IPS DF 6.9 (cell line): ENCODE measurements at regions not wholly inside any gene's neighbourhood (a gene's known extent, or its start where the extent isn't known, plus 50 kb on each side); places are given as distances from the start of the nearest gene placed in this dataset.

Source experiments
- DNase-seq: peaks from one replicate; pipeline ENCODE4 v3.0.0-alpha.2; 2013; ENCODE audit warnings: low read depth, low spot score
- H3K27ac ChIP-seq: one replicate; pipeline ENCODE4 v1.5.1; 2013; ENCODE audit warnings: low read length, control low read depth
- H3K27me3 ChIP-seq: 2 replicates; pipeline ENCODE4 v1.6.1; 2013; ENCODE audit warnings: mild to moderate bottlenecking, low read length; ENCODE audit not compliant: control insufficient read depth, insufficient read depth
- H3K36me3 ChIP-seq: 2 replicates; pipeline ENCODE4 v1.6.1; 2013; ENCODE audit warnings: low read length; ENCODE audit not compliant: control insufficient read depth, insufficient read depth
- H3K4me1 ChIP-seq: 2 replicates; pipeline ENCODE4 v1.6.1; 2013; ENCODE audit warnings: low read length; ENCODE audit not compliant: control insufficient read depth, insufficient read depth
- H3K4me3 ChIP-seq: 2 replicates; pipeline ENCODE4 v1.5.1; 2013; ENCODE audit warnings: mild to moderate bottlenecking, low read length
- H3K9me3 ChIP-seq: 2 replicates; pipeline ENCODE4 v1.6.1; 2013; ENCODE audit warnings: low read length, inconsistent platforms; ENCODE audit not compliant: control insufficient read depth, insufficient read depth
- WGBS: extraction: QIAGEN DNeasy Blood & Tissue Kit; methylation state at CpG from one replicate; pipeline ENCODE4 v1.1.7; 2013; ENCODE audit warnings: mixed read lengths, missing lambda C conversion rate; ENCODE audit not compliant: insufficient read length, insufficient coverage; 5-methylcytosine and 5-hydroxymethylcytosine counted together

- Histone ChIP-seq H3K36me3 (peaks cover 3% of the 10 kb centered on the region), H3K4me3 (no peak overlapping the region), H3K4me1 (peaks cover 8% of the 10 kb centered on the region), H3K9me3 (no peaks in the 10 kb centered on the region), H3K27me3 (no peaks in the 10 kb centered on the region), H3K27ac (no peak overlapping the region)
- no peak for DNase-seq
- WGBS, result no CpG with 5 or more reads among the region's 47 CpGs
These were observed 50.0 kb downstream of the NCOR2 start for GRCh38 chr12:124517260-124518050.

GRCh38 chr12:124516850-124517249, 50.6 kb downstream of the NCOR2 start:
- no peak for DNase-seq
- H3K36me3 ChIP-seq, result peaks cover 3% of the 10 kb centered on the region
- H3K9me3 ChIP-seq, result no peaks in the 10 kb centered on the region
- no peaks in the 10 kb centered on the region for H3K27me3 ChIP-seq
- no CpG with 5 or more reads among the region's 6 CpGs for WGBS
- H3K4me3 ChIP-seq, result no peak overlapping the region
- peaks cover 11% of the 10 kb centered on the region for H3K4me1 ChIP-seq
- no peak overlapping the region for H3K27ac ChIP-seq

- H3K27me3 ChIP-seq, result no peaks in the 10 kb centered on the region
- no CpG with 5 or more reads among the region's 15 CpGs for WGBS
- H3K9me3 ChIP-seq, result no peaks in the 10 kb centered on the region
- peaks cover 3% of the 10 kb centered on the region for H3K36me3 ChIP-seq
- peaks cover 11% of the 10 kb centered on the region for H3K4me1 ChIP-seq
- H3K4me3 ChIP-seq, result no peak overlapping the region
- DNase-seq, result no peak
- no peak overlapping the region for H3K27ac ChIP-seq
These were observed 51.4 kb downstream of the NCOR2 start for GRCh38 chr12:124515981-124516380.

GRCh38 chr12:124514996-124515932, 52.1 kb downstream of the NCOR2 start:
- H3K27ac ChIP-seq, result no peak overlapping the region
- WGBS, result no CpG with 5 or more reads among the region's 19 CpGs
- no peaks in the 10 kb centered on the region for H3K27me3 ChIP-seq
- H3K9me3 ChIP-seq, result no peaks in the 10 kb centered on the region
- no peak for DNase-seq
- peaks cover 15% of the 10 kb centered on the region for H3K4me1 ChIP-seq
- peaks cover 3% of the 10 kb centered on the region for H3K36me3 ChIP-seq
- no peak overlapping the region for H3K4me3 ChIP-seq

GRCh38 chr12:124514145-124514995, 53.0 kb downstream of the NCOR2 start:
- no peaks in the 10 kb centered on the region for H3K27me3 ChIP-seq
- no peaks in the 10 kb centered on the region for H3K9me3 ChIP-seq
- WGBS, result no CpG with 5 or more reads among the region's 12 CpGs
- DNase-seq, result no peak
- no peak overlapping the region for H3K4me3 ChIP-seq
- H3K36me3 ChIP-seq, result peaks cover 3% of the 10 kb centered on the region
- H3K4me1 ChIP-seq, result peaks cover 18% of the 10 kb centered on the region
- no peak overlapping the region for H3K27ac ChIP-seq

GRCh38 chr12:124513297-124513867, 54.0 kb downstream of the NCOR2 start:
- Histone ChIP-seq H3K4me3 (no peak overlapping the region), H3K9me3 (no peaks in the 10 kb centered on the region), H3K4me1 (peaks cover 15% of the 10 kb centered on the region), H3K27ac (no peak overlapping the region), H3K36me3 (peaks cover 3% of the 10 kb centered on the region), H3K27me3 (no peaks in the 10 kb centered on the region)
- DNase-seq, result no peak
- no CpG with 5 or more reads among the region's 7 CpGs for WGBS

GRCh38 chr12:124512667-124513296, 54.6 kb downstream of the NCOR2 start:
- no peak overlapping the region for H3K27ac ChIP-seq
- DNase-seq, result peak; percentile 99
- peaks cover 14% of the 10 kb centered on the region for H3K4me1 ChIP-seq
- WGBS, result no CpG with 5 or more reads among the region's 16 CpGs
- no peak overlapping the region for H3K4me3 ChIP-seq
- no peaks in the 10 kb centered on the region for H3K9me3 ChIP-seq
- H3K27me3 ChIP-seq, result no peaks in the 10 kb centered on the region
- peaks cover 3% of the 10 kb centered on the region; the same call in 1 of the 2 replicates for H3K36me3 ChIP-seq

- peaks cover 15% of the 10 kb centered on the region for H3K4me1 ChIP-seq
- H3K36me3 ChIP-seq, result peaks cover 3% of the 10 kb centered on the region; the same call in 1 of the 2 replicates
- H3K27me3 ChIP-seq, result no peaks in the 10 kb centered on the region
- no peak overlapping the region for H3K4me3 ChIP-seq
- DNase-seq, result no peak
- no peak overlapping the region for H3K27ac ChIP-seq
- no CpG with 5 or more reads among the region's 23 CpGs for WGBS
- H3K9me3 ChIP-seq, result no peaks in the 10 kb centered on the region
These were observed 56.0 kb downstream of the NCOR2 start for GRCh38 chr12:124511259-124511985.

- Histone ChIP-seq H3K27me3 (no peaks in the 10 kb centered on the region), H3K9me3 (no peaks in the 10 kb centered on the region), H3K4me3 (no peak overlapping the region), H3K36me3 (peaks cover under 1% of the 10 kb centered on the region; the same call in 1 of the 2 replicates), H3K4me1 (peaks cover 15% of the 10 kb centered on the region), H3K27ac (no peak overlapping the region)
- no CpG with 5 or more reads among the region's 17 CpGs for WGBS
- no peak for DNase-seq
These were observed 57.0 kb downstream of the NCOR2 start for GRCh38 chr12:124510301-124510970.
